ENCODE measurements at regions not wholly inside any gene's neighbourhood (a gene's known extent, or its start where the extent isn't known, plus 50 kb on each side); places are given as distances from the start of the nearest gene placed in this dataset.
A peak's percentile ranks its signal among the peaks of the same experiment; 100 is the strongest.

- TF ChIP-seq, protein P1, sequence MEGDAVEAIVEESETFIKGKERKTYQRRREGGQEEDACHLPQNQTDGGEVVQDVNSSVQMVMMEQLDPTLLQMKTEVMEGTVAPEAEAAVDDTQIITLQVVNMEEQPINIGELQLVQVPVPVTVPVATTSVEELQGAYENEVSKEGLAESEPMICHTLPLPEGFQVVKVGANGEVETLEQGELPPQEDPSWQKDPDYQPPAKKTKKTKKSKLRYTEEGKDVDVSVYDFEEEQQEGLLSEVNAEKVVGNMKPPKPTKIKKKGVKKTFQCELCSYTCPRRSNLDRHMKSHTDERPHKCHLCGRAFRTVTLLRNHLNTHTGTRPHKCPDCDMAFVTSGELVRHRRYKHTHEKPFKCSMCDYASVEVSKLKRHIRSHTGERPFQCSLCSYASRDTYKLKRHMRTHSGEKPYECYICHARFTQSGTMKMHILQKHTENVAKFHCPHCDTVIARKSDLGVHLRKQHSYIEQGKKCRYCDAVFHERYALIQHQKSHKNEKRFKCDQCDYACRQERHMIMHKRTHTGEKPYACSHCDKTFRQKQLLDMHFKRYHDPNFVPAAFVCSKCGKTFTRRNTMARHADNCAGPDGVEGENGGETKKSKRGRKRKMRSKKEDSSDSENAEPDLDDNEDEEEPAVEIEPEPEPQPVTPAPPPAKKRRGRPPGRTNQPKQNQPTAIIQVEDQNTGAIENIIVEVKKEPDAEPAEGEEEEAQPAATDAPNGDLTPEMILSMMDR (conservative IDR thresholded peaks at IDR 0.05), result no peak
- H3T11ph ChIP-seq (ENCODE audit: low read length), result no peak overlapping the region
- H4K8ac ChIP-seq (replicated peaks; ENCODE audit: insufficient read length, low read depth, low read length), result no peak overlapping the region
- no peaks in the 10 kb centered on the region for H3K9me3 ChIP-seq (ENCODE audit: control insufficient read depth, low read depth, low read length)
- H3K4me1 ChIP-seq (ENCODE audit: insufficient read depth, low read length), result peaks cover 3% of the 10 kb centered on the region
- no peaks in the 10 kb centered on the region for H3K27me3 ChIP-seq (ENCODE audit: insufficient read depth, low read length)
- no peak overlapping the region for H3K4me3 Mint-ChIP-seq
- no peaks in the 10 kb centered on the region for H3K79me1 ChIP-seq (ENCODE audit: insufficient read depth, low read depth, low read length, poor library complexity, severe bottlenecking)
- no peak overlapping the region for H3K27ac ChIP-seq (ENCODE audit: insufficient read length, low read depth, low read length)
- H2BK20ac ChIP-seq (ENCODE audit: low read depth, low read length, poor library complexity, severe bottlenecking), result no peak overlapping the region
- no CpG with 5 or more reads among the region's 3 CpGs for WGBS (ENCODE audit: extremely low coverage, insufficient read length, low lambda C conversion rate)
- H4K5ac ChIP-seq (ENCODE audit: insufficient read length, low read depth, low read length), result no peak overlapping the region
- no peak overlapping the region for H3K56ac ChIP-seq (ENCODE audit: insufficient read length, low read depth, low read length)
- H4K91ac ChIP-seq (ENCODE audit: insufficient read length, low read depth, low read length), result no peak overlapping the region
- H3K27me3 Mint-ChIP-seq (ENCODE audit: low read depth), result no peaks in the 10 kb centered on the region
- no peak overlapping the region for H2BK120ac ChIP-seq (ENCODE audit: low read depth, low read length, poor library complexity, severe bottlenecking)
- H3K79me2 ChIP-seq (ENCODE audit: insufficient read depth, low read length), result no peaks in the 10 kb centered on the region
- H4K20me1 ChIP-seq (ENCODE audit: control insufficient read depth, insufficient read depth, insufficient read length), result no peaks in the 10 kb centered on the region
- no peak overlapping the region for H2BK15ac ChIP-seq (ENCODE audit: low read depth, low read length)
- H2BK12ac ChIP-seq (ENCODE audit: insufficient read length, low read depth, low read length), result no peak overlapping the region
- no peak overlapping the region for H2AFZ ChIP-seq (ENCODE audit: low read length)
- no peak overlapping the region for H3K14ac ChIP-seq (ENCODE audit: insufficient read depth, low read length)
- H2BK5ac ChIP-seq (ENCODE audit: insufficient read length, low read length), result no peak overlapping the region
- H3K36me3 Mint-ChIP-seq (ENCODE audit: insufficient read depth in 1 of 3, low read depth in 3 of 3), result no peaks in the 10 kb centered on the region
- H3K23ac ChIP-seq (ENCODE audit: insufficient read length, low read depth, low read length), result no peak overlapping the region
- DNase-seq, result no peak
- H3K27ac Mint-ChIP-seq, result peak overlapping the region in 1 of 3 experiments; percentile 28; a peak in 3 of 7 replicates
- no peak overlapping the region for H3K4me2 ChIP-seq (ENCODE audit: insufficient read depth, insufficient read length, low read length)
- H3K23me2 ChIP-seq (ENCODE audit: insufficient read length, low read depth, low read length, poor library complexity, severe bottlenecking), result no peaks in the 10 kb centered on the region
- H3K4me1 Mint-ChIP-seq, result peaks cover 13 to 15% of the 10 kb centered on the region in 2 experiments
- no peak overlapping the region for H2AK5ac ChIP-seq (ENCODE audit: insufficient read length, low read length)
- H3K9me3 Mint-ChIP-seq, result no peaks in the 10 kb centered on the region; a peak in 2 of 5 replicates
- no peak overlapping the region for H3K18ac ChIP-seq (ENCODE audit: insufficient read length, low read depth, low read length)
- H3K4ac ChIP-seq (ENCODE audit: low read depth, low read length), result no peak overlapping the region
- H3K9ac ChIP-seq (ENCODE audit: extremely low read depth, insufficient read length, low read length), result no peak overlapping the region
These were observed 327.3 kb downstream of the HDGFL1 start for GRCh38 chr6:22896696-22897095.
